Calu3 (cell line): ENCODE measurements at regions not wholly inside any gene's neighbourhood (a gene's known extent, or its start where the extent isn't known, plus 50 kb on each side); places are given as distances from the start of the nearest gene placed in this dataset.

Source experiments
- BruUV-seq: library from RNA; stranded (reverse); fragments of 400-500 nt; replicated peaks from 2 replicates; lab custom pipeline; 2021; lab: Mats Ljungman, UMichigan
- CTCF ChIA-PET: fragments of 300-600 bp; sonication (Branson Sonifier 250); formaldehyde crosslinking; loops from one replicate; lab custom pipeline; 2022; ENCODE audit warnings: antibody characterized with exemption; lab: Charles Lee
- DNase-seq: peaks from one replicate; pipeline ENCODE4 v3.0.0; 2022
- H3K27ac Mint-ChIP-seq: one replicate; pipeline ENCODE4 v1.8.0; 2022; ENCODE audit warnings: mixed read lengths; ENCODE audit not compliant: unreplicated experiment
- H3K27me3 Mint-ChIP-seq: one replicate; pipeline ENCODE4 v1.8.0; 2022; ENCODE audit warnings: mixed read lengths; ENCODE audit not compliant: unreplicated experiment
- H3K36me3 Mint-ChIP-seq: one replicate; pipeline ENCODE4 v1.8.0; 2022; ENCODE audit warnings: mild to moderate bottlenecking, moderate library complexity, mixed read lengths; ENCODE audit not compliant: insufficient read depth, unreplicated experiment
- H3K4me1 Mint-ChIP-seq: one replicate; pipeline ENCODE4 v1.8.0; 2022; ENCODE audit warnings: mild to moderate bottlenecking, low read depth, mixed read lengths; ENCODE audit not compliant: unreplicated experiment
- H3K4me3 Mint-ChIP-seq: one replicate; pipeline ENCODE4 v1.8.0; 2022; ENCODE audit warnings: mild to moderate bottlenecking, low read depth, moderate library complexity, mixed read lengths; ENCODE audit not compliant: unreplicated experiment
- H3K9me3 Mint-ChIP-seq: one replicate; pipeline ENCODE4 v1.8.0; 2022; ENCODE audit warnings: low read depth, mixed read lengths; ENCODE audit not compliant: unreplicated experiment
- intact Hi-C: fragments of 100-400 bp; cut with micrococcal nuclease; formaldehyde crosslinking; loops from one replicate; pipeline ENCODE4 v1.10.0; 2022; ENCODE audit not compliant: unreplicated experiment
- TF ChIP-seq, protein P1 (sequence below): fragments of 200-600 bp; IDR thresholded peaks from one replicate; pipeline ENCODE4 v1.8.0; 2022; ENCODE audit warnings: antibody characterized with exemption; ENCODE audit not compliant: unreplicated experiment

GRCh38 chr14:78022059-78022458 is 148.1 kb upstream of the NRXN3 start:
- TF ChIP-seq, protein P1, sequence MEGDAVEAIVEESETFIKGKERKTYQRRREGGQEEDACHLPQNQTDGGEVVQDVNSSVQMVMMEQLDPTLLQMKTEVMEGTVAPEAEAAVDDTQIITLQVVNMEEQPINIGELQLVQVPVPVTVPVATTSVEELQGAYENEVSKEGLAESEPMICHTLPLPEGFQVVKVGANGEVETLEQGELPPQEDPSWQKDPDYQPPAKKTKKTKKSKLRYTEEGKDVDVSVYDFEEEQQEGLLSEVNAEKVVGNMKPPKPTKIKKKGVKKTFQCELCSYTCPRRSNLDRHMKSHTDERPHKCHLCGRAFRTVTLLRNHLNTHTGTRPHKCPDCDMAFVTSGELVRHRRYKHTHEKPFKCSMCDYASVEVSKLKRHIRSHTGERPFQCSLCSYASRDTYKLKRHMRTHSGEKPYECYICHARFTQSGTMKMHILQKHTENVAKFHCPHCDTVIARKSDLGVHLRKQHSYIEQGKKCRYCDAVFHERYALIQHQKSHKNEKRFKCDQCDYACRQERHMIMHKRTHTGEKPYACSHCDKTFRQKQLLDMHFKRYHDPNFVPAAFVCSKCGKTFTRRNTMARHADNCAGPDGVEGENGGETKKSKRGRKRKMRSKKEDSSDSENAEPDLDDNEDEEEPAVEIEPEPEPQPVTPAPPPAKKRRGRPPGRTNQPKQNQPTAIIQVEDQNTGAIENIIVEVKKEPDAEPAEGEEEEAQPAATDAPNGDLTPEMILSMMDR, result peak; percentile 68
- Mint-ChIP-seq H3K4me3 (no peak overlapping the region), H3K9me3 (no peaks in the 10 kb centered on the region), H3K36me3 (no peaks in the 10 kb centered on the region), H3K27ac (no peak overlapping the region), H3K4me1 (no peaks in the 10 kb centered on the region), H3K27me3 (no peaks in the 10 kb centered on the region)
- CTCF ChIA-PET, result interaction anchor here (1.8 kb wide), 1 partner anchor 544 kb away, joined by 14 read pairs; no protein-coding TSS in a partner anchor
- peak; percentile 82 for DNase-seq
- intact Hi-C loops, result loop anchor here (1.0 to 2.0 kb wide), 3 partner anchors 131 to 815 kb away; no protein-coding TSS in a partner anchor
- no TSS peak for BruUV-seq

DNA sequence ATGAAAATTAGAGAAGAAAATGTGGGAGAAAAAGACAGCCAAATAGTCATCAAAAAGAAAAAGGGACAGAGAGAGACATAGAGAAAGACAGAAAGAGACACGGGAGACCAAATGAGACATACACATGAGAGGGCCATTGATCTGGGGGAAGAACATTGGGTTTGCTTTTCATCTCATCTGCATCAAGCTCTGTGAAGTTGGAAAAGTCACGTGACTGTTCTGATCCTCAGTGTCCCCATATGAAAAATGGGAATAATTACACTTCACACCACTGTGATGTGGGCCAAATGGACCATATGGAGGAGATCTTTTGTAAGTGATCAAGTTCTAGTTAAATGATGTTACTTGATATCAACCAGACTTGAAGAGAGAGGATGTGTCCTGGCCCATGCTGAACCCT is 147.1 kb upstream of the NRXN3 start:
- no peak overlapping the region for H3K27ac Mint-ChIP-seq
- no peaks in the 10 kb centered on the region for H3K36me3 Mint-ChIP-seq
- no peaks in the 10 kb centered on the region for H3K4me1 Mint-ChIP-seq
- CTCF ChIA-PET, result interaction anchor here (1.8 kb wide), 1 partner anchor 543 kb away, joined by 14 read pairs; no protein-coding TSS in a partner anchor
- DNase-seq, result no peak
- H3K4me3 Mint-ChIP-seq, result no peak overlapping the region
- TF ChIP-seq, protein P1, result no peak
- H3K27me3 Mint-ChIP-seq, result no peaks in the 10 kb centered on the region
- no TSS peak for BruUV-seq
- no peaks in the 10 kb centered on the region for H3K9me3 Mint-ChIP-seq
- intact Hi-C loops, result loop anchor here (2.0 kb wide), 1 partner anchor 814 kb away; no protein-coding TSS in a partner anchor

GRCh38 chr14:78028471-78028870 is 141.7 kb upstream of the NRXN3 start:
- Mint-ChIP-seq H3K4me1 (no peaks in the 10 kb centered on the region), H3K9me3 (no peaks in the 10 kb centered on the region), H3K4me3 (no peak overlapping the region), H3K36me3 (no peaks in the 10 kb centered on the region), H3K27me3 (peaks cover 44% of the 10 kb centered on the region), H3K27ac (no peak overlapping the region)
- no TSS peak for BruUV-seq
- TF ChIP-seq, protein P1, result no peak
- DNase-seq, result no peak
- CTCF ChIA-PET, result no interaction called here
- intact Hi-C loops, result loop anchor here (2.0 kb wide), 1 partner anchor 54 kb away; no protein-coding TSS in a partner anchor

- no peaks in the 10 kb centered on the region for H3K36me3 Mint-ChIP-seq
- no peak for DNase-seq
- no peaks in the 10 kb centered on the region for H3K4me1 Mint-ChIP-seq
- BruUV-seq, result no TSS peak
- no peak overlapping the region for H3K4me3 Mint-ChIP-seq
- no peaks in the 10 kb centered on the region for H3K9me3 Mint-ChIP-seq
- intact Hi-C loops, result loop anchor here (2.0 kb wide), 1 partner anchor 55 kb away; no protein-coding TSS in a partner anchor
- H3K27me3 Mint-ChIP-seq, result peaks cover 57% of the 10 kb centered on the region
- TF ChIP-seq, protein P1, result no peak
- no peak overlapping the region for H3K27ac Mint-ChIP-seq
- CTCF ChIA-PET, result no interaction called here
These were observed 140.4 kb upstream of the NRXN3 start for GRCh38 chr14:78029601-78030372.
